Panc1 (cell line): ENCODE measurements at regions not wholly inside any gene's neighbourhood (a gene's known extent, or its start where the extent isn't known, plus 50 kb on each side); places are given as distances from the start of the nearest gene placed in this dataset.

Experiments used
- ATAC-seq: fragments of 200-7000 bp; cut with Tn5 transposase; 2 replicates; pipeline ENCODE4 v1.9.1; 2020; ENCODE audit warnings: mild to moderate bottlenecking, moderate library complexity
- BruUV-seq: library from RNA; stranded (reverse); fragments of 400-500 nt; replicated peaks from 2 replicates; lab custom pipeline; 2021; lab: Mats Ljungman, UMichigan
- CTCF ChIA-PET: fragments of 300-600 bp; sonication (Branson Sonifier 250); formaldehyde crosslinking; loops from one replicate; lab custom pipeline; 2022; ENCODE audit warnings: antibody characterized with exemption; lab: Charles Lee
- POLR2A ChIA-PET: fragments of 300-600 bp; sonication (Branson Sonifier 250); formaldehyde crosslinking; loops from one replicate; lab custom pipeline; 2022; ENCODE audit warnings: antibody characterized with exemption; lab: Charles Lee
- DNase-seq: peaks from one replicate; pipeline ENCODE4 v3.0.0-alpha.2; 2010; ENCODE audit warnings: low read depth, low spot score
- H3K27ac ChIP-seq: 2 replicates; pipeline ENCODE4 v1.5.1; 2011; ENCODE audit warnings: mild to moderate bottlenecking, low read length, inconsistent platforms
- H3K27me3 ChIP-seq: fragments of 200-500 bp; sonication (Bioruptor generic); 2 replicates; pipeline ENCODE4 v1.6.0; 2014; ENCODE audit warnings: low read length, inconsistent platforms; ENCODE audit not compliant: control insufficient read depth, insufficient read depth
- H3K36me3 ChIP-seq: fragments of 200-500 bp; sonication (Bioruptor generic); 2 replicates; pipeline ENCODE4 v1.5.1; 2014; ENCODE audit warnings: inconsistent platforms, mild to moderate bottlenecking, low read length, moderate library complexity; ENCODE audit not compliant: control insufficient read depth, insufficient read depth
- H3K4me1 ChIP-seq: 2 replicates; pipeline ENCODE4 v1.5.1; 2011; ENCODE audit warnings: inconsistent platforms, mild to moderate bottlenecking, low read length, moderate library complexity; ENCODE audit not compliant: control insufficient read depth, insufficient read depth
- H3K4me3 ChIP-seq, 2 experiments: 2 replicates each; pipeline ENCODE4 v1.5.1; 2011 to 2012; ENCODE audit warnings: low read depth in 2 of 2, low read length in 2 of 2, mild to moderate bottlenecking in 2 of 2, inconsistent platforms in 1 of 2, moderate library complexity in 1 of 2
- H3K9me3 ChIP-seq: fragments of 200-500 bp; sonication (Bioruptor generic); 2 replicates; pipeline ENCODE4 v1.5.1; 2014; ENCODE audit warnings: low read depth, mild to moderate bottlenecking, inconsistent platforms, low read length, moderate library complexity; ENCODE audit not compliant: control insufficient read depth, insufficient read depth
- CTCF ChIP-seq: fragments of 450-650 bp; IDR thresholded peaks from 2 replicates; pipeline ENCODE4 v1.5.1; 2017; ENCODE audit warnings: mild to moderate bottlenecking
- POLR2AphosphoS5 ChIP-seq: IDR thresholded peaks from 2 replicates; pipeline ENCODE4 v1.6.1; 2012; ENCODE audit warnings: mild to moderate bottlenecking, low read depth, low read length, moderate library complexity
- REST ChIP-seq, 2 experiments: IDR thresholded peaks; 2 replicates each; pipeline ENCODE4 v1.6.1; 2011 to 2012; ENCODE audit warnings: low read depth in 2 of 2, control low read depth in 1 of 2, low read length in 1 of 2, mild to moderate bottlenecking in 1 of 2, moderate library complexity in 1 of 2; ENCODE audit not compliant: insufficient read depth in 1 of 2
- SIN3A ChIP-seq: IDR thresholded peaks from 2 replicates; pipeline ENCODE4 v1.6.1; 2012; ENCODE audit warnings: low read depth, mild to moderate bottlenecking, low read length, moderate library complexity, borderline replicate concordance; ENCODE audit not compliant: insufficient read depth
- TCF7L2 ChIP-seq: IDR thresholded peaks from 2 replicates; pipeline ENCODE4 v1.6.1; 2011; ENCODE audit warnings: mild to moderate bottlenecking, low read depth, low read length, inconsistent platforms
- in situ Hi-C: cut with HindIII; loops from 2 replicates; pipeline ENCODE4 v1.10.0; 2016; ENCODE audit warnings: low sequenced_read_pairs, low pct_unique_long_range_greater_than_20kb
- intact Hi-C: fragments of 100-400 bp; cut with micrococcal nuclease; formaldehyde crosslinking; loops from one replicate; pipeline ENCODE4 v1.10.0; 2022; ENCODE audit not compliant: unreplicated experiment

- no peaks in the 10 kb centered on the region for H3K36me3 ChIP-seq
- H3K4me3 ChIP-seq, result no peak overlapping the region
- BruUV-seq, result no TSS peak
- intact Hi-C loops, result no loop called here
- H3K27me3 ChIP-seq, result no peaks in the 10 kb centered on the region
- POLR2A ChIA-PET, result no interaction called here
- DNase-seq (no peak), ATAC-seq (no peak)
- CTCF ChIA-PET, result no interaction called here
- in situ Hi-C loops, result no loop called here
- no peak overlapping the region for H3K27ac ChIP-seq
- no peaks in the 10 kb centered on the region for H3K4me1 ChIP-seq
- TF ChIP-seq SIN3A, result no peak
- no peaks in the 10 kb centered on the region for H3K9me3 ChIP-seq
Observed at GRCh38 chr6:163923658-163924411, 509.3 kb downstream of the QKI start.

- no peak for DNase-seq
- Histone ChIP-seq H3K4me1 (no peaks in the 10 kb centered on the region), H3K27ac (no peak overlapping the region), H3K27me3 (no peaks in the 10 kb centered on the region), H3K4me3 (no peak overlapping the region), H3K9me3 (no peaks in the 10 kb centered on the region), H3K36me3 (no peaks in the 10 kb centered on the region)
- ATAC-seq, result no peak
- POLR2A ChIA-PET, result no interaction called here
- in situ Hi-C loops, result no loop called here
- TF ChIP-seq SIN3A, result no peak
- TF ChIP-seq REST (IDR thresholded peaks at IDR 0.05; ENCODE audit: insufficient read depth in 1 of 2, low read depth in 2 of 2, low read length in 1 of 2), result no peak
- no peak for TF ChIP-seq CTCF
- TF ChIP-seq POLR2AphosphoS5, result no peak
- TF ChIP-seq TCF7L2, result no peak
- intact Hi-C loops, result no loop called here
- no TSS peak for BruUV-seq
- CTCF ChIA-PET, result no interaction called here
Observed at GRCh38 chr6:163922562-163922961, 508.0 kb downstream of the QKI start.

GRCh38 chr6:163919652-163920051, 505.1 kb downstream of the QKI start:
- TF ChIP-seq REST (IDR thresholded peaks at IDR 0.05; ENCODE audit: insufficient read depth in 1 of 2, low read depth in 2 of 2, low read length in 1 of 2), result no peak
- no peak for TF ChIP-seq POLR2AphosphoS5
- TF ChIP-seq SIN3A, result no peak
- TF ChIP-seq CTCF, result no peak
- no peak for TF ChIP-seq TCF7L2
- no peaks in the 10 kb centered on the region for H3K36me3 ChIP-seq
- ATAC-seq (no peak), DNase-seq (no peak)
- intact Hi-C loops (no loop called here), in situ Hi-C loops (no loop called here)
- POLR2A ChIA-PET, result no interaction called here
- no peaks in the 10 kb centered on the region for H3K4me1 ChIP-seq
- CTCF ChIA-PET, result no interaction called here
- BruUV-seq, result no TSS peak
- no peak overlapping the region for H3K4me3 ChIP-seq
- no peaks in the 10 kb centered on the region for H3K9me3 ChIP-seq
- H3K27ac ChIP-seq, result no peak overlapping the region
- no peaks in the 10 kb centered on the region for H3K27me3 ChIP-seq
